Common myeloid progenitor, CD34-positive (primary cell): ENCODE measurements at regions not wholly inside any gene's neighbourhood (a gene's known extent, or its start where the extent isn't known, plus 50 kb on each side); places are given as distances from the start of the nearest gene placed in this dataset.

Source experiments
- CTCF ChIA-PET: fragments of 350-600 bp; sonication (Branson Sonifier 250); formaldehyde crosslinking; loops from one replicate; lab custom pipeline; 2021; ENCODE audit warnings: antibody characterized with exemption; lab: Charles Lee
- POLR2A ChIA-PET: fragments of 350-600 bp; sonication (Branson Sonifier 250); formaldehyde crosslinking; loops from one replicate; lab custom pipeline; 2021; ENCODE audit warnings: antibody characterized with exemption; lab: Charles Lee
- DNase-seq, 3 donors: peaks; one replicate each; pipeline versions ENCODE4 v3.0.0 to v3.0.0-alpha.2; 2013
- H3K27ac ChIP-seq, 2 experiments: 1 replicate in 1 of 2; 2 replicates in 1 of 2; pipeline ENCODE4 v1.7.0; 2013; ENCODE audit warnings: inconsistent platforms in 2 of 2, low read length in 2 of 2, mild to moderate bottlenecking in 2 of 2, low read depth in 1 of 2, moderate library complexity in 1 of 2; ENCODE audit not compliant: severe bottlenecking in 2 of 2, insufficient read depth in 1 of 2, poor library complexity in 1 of 2
- H3K27me3 ChIP-seq, 5 experiments: replicated peaks in 2 of 5; 1 replicate in 3 of 5; 2 replicates in 2 of 5; pipeline versions ENCODE4 v1.6.1 to v1.7.0; 2013; ENCODE audit warnings: low read length in 4 of 5, mild to moderate bottlenecking in 2 of 5, moderate library complexity in 2 of 5, inconsistent platforms in 1 of 5; ENCODE audit not compliant: insufficient read depth in 5 of 5, control insufficient read depth in 4 of 5
- H3K36me3 ChIP-seq, 4 experiments: 1 replicate in 2 of 4; 2 replicates in 2 of 4; pipeline versions ENCODE4 v1.6.1 to v1.7.0; 2013; ENCODE audit warnings: low read length in 3 of 4, control low read depth in 1 of 4, mild to moderate bottlenecking in 1 of 4; ENCODE audit not compliant: control insufficient read depth in 4 of 4, insufficient read depth in 4 of 4
- H3K4me1 ChIP-seq, 4 experiments: 1 replicate in 3 of 4; 2 replicates in 1 of 4; pipeline versions ENCODE4 v1.6.1 to v1.7.1; 2013; ENCODE audit warnings: low read length in 3 of 4, mild to moderate bottlenecking in 3 of 4, control low read depth in 1 of 4, inconsistent platforms in 1 of 4, moderate library complexity in 1 of 4; ENCODE audit not compliant: control insufficient read depth in 4 of 4, insufficient read depth in 4 of 4; ENCODE audit errors: control extremely low read depth in 1 of 4
- H3K4me3 ChIP-seq, 7 experiments: 1 replicate in 4 of 7; 2 replicates in 3 of 7; pipeline versions ENCODE4 v1.5.1 to v1.7.0; 2013; ENCODE audit warnings: mild to moderate bottlenecking in 7 of 7, low read length in 6 of 7, moderate library complexity in 6 of 7, inconsistent platforms in 2 of 7, low read depth in 2 of 7, control low read depth in 1 of 7; ENCODE audit not compliant: insufficient read depth in 4 of 7, control insufficient read depth in 1 of 7; ENCODE audit errors: extremely low read depth in 1 of 7
- H3K9me3 ChIP-seq, 5 experiments: 1 replicate in 4 of 5; 2 replicates in 1 of 5; pipeline versions ENCODE4 v1.6.1 to v1.7.1; 2013; ENCODE audit warnings: low read length in 4 of 5, mild to moderate bottlenecking in 2 of 5, inconsistent platforms in 1 of 5, low read depth in 1 of 5, moderate library complexity in 1 of 5; ENCODE audit not compliant: control insufficient read depth in 4 of 5, insufficient read depth in 2 of 5; ENCODE audit errors: control extremely low read depth in 1 of 5
- WGBS: methylation state at CpG from one replicate; pipeline ENCODE4 v1.1.5; 2013; ENCODE audit not compliant: insufficient coverage; 5-methylcytosine and 5-hydroxymethylcytosine counted together

DNA sequence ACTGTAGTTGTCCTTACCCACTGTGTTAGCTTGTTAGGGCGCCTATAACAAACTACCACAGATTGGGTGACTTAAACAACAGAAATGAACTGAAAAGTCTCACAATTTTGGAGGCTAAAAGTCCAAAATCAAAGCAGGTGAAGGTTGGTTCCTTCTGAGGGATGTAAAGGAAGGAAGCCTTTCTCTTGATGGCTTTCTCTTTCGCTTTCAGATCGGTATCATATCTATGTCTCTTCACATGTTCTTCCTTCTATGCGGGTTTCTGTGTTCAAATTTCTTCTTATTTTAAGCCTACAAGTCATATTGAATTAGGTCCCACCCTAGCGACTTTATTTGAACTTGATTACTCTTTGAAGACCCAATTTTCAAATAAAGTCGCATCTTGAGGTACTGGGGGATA lies 118.6 kb downstream of the CPXCR1 start:
- ChIA-PET POLR2A (no interaction called here), CTCF (no interaction called here)
- no peak overlapping the region for H3K4me3 ChIP-seq
- H3K9me3 ChIP-seq, result no peaks in the 10 kb centered on the region
- no peaks in the 10 kb centered on the region for H3K36me3 ChIP-seq
- no peaks in the 10 kb centered on the region for H3K27me3 ChIP-seq
- DNase-seq, result no peak
- WGBS, result 84% methylated on average over 3 of the region's 6 CpGs
- no peak overlapping the region for H3K27ac ChIP-seq
- H3K4me1 ChIP-seq, result no peaks in the 10 kb centered on the region

DNA sequence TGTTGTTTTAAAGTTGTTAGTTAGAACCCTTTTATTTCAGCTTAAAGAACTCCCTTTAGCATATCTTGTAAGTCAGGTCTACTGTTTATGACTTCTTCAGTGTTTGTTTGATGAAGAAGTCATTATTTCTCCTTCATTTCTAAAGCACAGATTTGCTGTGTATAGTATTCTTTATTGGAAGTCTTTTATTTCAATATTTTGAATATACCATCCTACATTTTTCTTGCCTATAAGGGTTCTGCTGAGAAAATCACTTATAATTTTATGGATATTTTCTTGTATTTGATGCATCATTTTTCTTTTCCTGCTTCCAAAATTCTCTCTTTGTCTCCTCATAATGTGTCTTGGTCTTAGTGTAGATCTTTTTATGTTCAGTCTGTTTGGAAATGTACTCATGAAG lies 134.5 kb downstream of the CPXCR1 start:
- Histone ChIP-seq H3K9me3 (no peaks in the 10 kb centered on the region), H3K4me1 (no peaks in the 10 kb centered on the region), H3K4me3 (no peak overlapping the region), H3K36me3 (no peaks in the 10 kb centered on the region), H3K27ac (no peak overlapping the region), H3K27me3 (no peaks in the 10 kb centered on the region)
- POLR2A ChIA-PET, result no interaction called here
- CTCF ChIA-PET, result no interaction called here
- DNase-seq, result no peak

GRCh38 chrX:88883200-88883599 lies 136.2 kb downstream of the CPXCR1 start:
- POLR2A ChIA-PET, result no interaction called here
- WGBS, result 84% methylated on average over 3 of the region's 3 CpGs
- no peaks in the 10 kb centered on the region for H3K27me3 ChIP-seq
- no peak for DNase-seq
- CTCF ChIA-PET, result no interaction called here
- H3K4me1 ChIP-seq, result no peaks in the 10 kb centered on the region
- no peak overlapping the region for H3K4me3 ChIP-seq
- no peaks in the 10 kb centered on the region for H3K36me3 ChIP-seq
- no peaks in the 10 kb centered on the region for H3K9me3 ChIP-seq
- no peak overlapping the region for H3K27ac ChIP-seq

DNA sequence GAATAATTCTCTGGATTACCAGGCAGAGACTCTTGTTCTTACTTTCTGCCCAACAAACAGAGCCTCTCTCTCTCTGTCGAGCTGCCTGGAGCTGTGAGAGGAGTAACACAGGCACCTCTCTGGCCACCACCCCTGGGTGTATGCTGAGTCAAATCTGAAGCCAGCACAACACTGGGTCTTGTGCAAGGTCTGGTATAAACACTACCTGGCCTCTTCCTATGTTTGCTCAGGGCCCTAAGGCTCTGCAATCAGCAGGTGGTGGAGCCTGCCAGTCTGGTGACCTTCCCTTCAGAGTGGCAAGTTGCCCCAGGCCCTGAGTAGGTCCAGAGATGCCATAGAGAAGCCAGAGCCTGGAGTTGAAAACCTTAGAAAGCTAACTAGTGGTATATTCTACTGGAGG lies 139.9 kb downstream of the CPXCR1 start:
- POLR2A ChIA-PET, result no interaction called here
- Histone ChIP-seq H3K4me3 (no peak overlapping the region), H3K36me3 (no peaks in the 10 kb centered on the region), H3K27ac (no peak overlapping the region), H3K9me3 (no peaks in the 10 kb centered on the region), H3K4me1 (no peaks in the 10 kb centered on the region), H3K27me3 (no peaks in the 10 kb centered on the region)
- CTCF ChIA-PET, result no interaction called here
- DNase-seq, result no peak
- WGBS, result 83% methylated on average over 1 of the region's 1 CpG

- peak in 2 of 3 donors; percentile 15 to 33 for DNase-seq
- Histone ChIP-seq H3K9me3 (no peaks in the 10 kb centered on the region), H3K4me3 (no peak overlapping the region), H3K27me3 (no peaks in the 10 kb centered on the region), H3K27ac (no peak overlapping the region), H3K4me1 (no peaks in the 10 kb centered on the region), H3K36me3 (no peaks in the 10 kb centered on the region)
- no CpG with 5 or more reads among the region's 2 CpGs for WGBS
- POLR2A ChIA-PET, result no interaction called here
- CTCF ChIA-PET, result no interaction called here
Measured at GRCh38 chrX:88903989-88904718, 157.1 kb downstream of the CPXCR1 start.

DNA sequence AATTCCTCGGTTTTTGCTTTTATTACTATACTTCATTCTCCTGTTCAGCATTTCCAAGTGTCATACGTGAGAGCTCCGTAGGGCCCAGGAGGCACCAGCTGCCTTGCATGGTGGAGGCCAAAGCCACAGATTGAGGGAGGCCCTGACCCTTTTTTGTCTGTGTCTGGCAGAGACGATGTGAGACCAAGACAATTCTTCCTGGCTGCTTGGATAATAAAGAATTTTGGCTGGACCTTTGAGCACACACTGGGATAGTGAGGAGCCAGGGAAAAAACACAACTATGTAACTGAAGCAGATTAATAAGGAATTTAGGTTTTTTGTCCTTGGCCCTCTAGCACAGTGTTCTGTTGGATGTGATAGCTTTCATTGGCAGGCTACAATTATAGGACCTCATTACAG lies 161.0 kb downstream of the CPXCR1 start:
- POLR2A ChIA-PET, result no interaction called here
- WGBS, result 96% methylated on average over 4 of the region's 4 CpGs

GRCh38 chrX:88937616-88938015 lies 190.6 kb downstream of the CPXCR1 start:
- Histone ChIP-seq H3K27ac (no peak overlapping the region), H3K4me3 (no peak overlapping the region), H3K4me1 (no peaks in the 10 kb centered on the region), H3K36me3 (no peaks in the 10 kb centered on the region), H3K9me3 (no peaks in the 10 kb centered on the region), H3K27me3 (no peaks in the 10 kb centered on the region)
- POLR2A ChIA-PET, result no interaction called here
- CTCF ChIA-PET, result no interaction called here
- DNase-seq, result no peak

More for the DNA sequence above, 161.0 kb downstream of the CPXCR1 start:
- Histone ChIP-seq H3K27me3 (no peaks in the 10 kb centered on the region), H3K36me3 (no peaks in the 10 kb centered on the region), H3K9me3 (no peaks in the 10 kb centered on the region), H3K27ac (no peak overlapping the region), H3K4me3 (no peak overlapping the region), H3K4me1 (no peaks in the 10 kb centered on the region)
- CTCF ChIA-PET, result no interaction called here
- DNase-seq, result no peak
